ENCODE measurements at regions not wholly inside any gene's neighbourhood (a gene's known extent, or its start where the extent isn't known, plus 50 kb on each side); places are given as distances from the start of the nearest gene placed in this dataset. TPM values are rescaled to one million over a fixed set of nuclear protein-coding genes. Genes with fewer than 3 reads are reported as not detected.
"Not testable (repeated sequence)": the region's sequence is repeated elsewhere in the genome, so short reads cannot be mapped to it uniquely, and the experiment has no call there.

GRCh38 chr1:223903221-223903620, 57.5 kb upstream of the TP53BP2 start:
- not testable (repeated sequence) for H3K9me3 ChIP-seq (ENCODE audit: control insufficient read depth in 4 of 4, insufficient read depth in 3 of 4, low read length in 3 of 4); H3K4me3 ChIP-seq; ATAC-seq (ENCODE audit: insufficient read depth, low FRiP score); DNase-seq; H3K27me3 ChIP-seq (ENCODE audit: control insufficient read depth in 3 of 3, insufficient read depth in 3 of 3, low read length in 2 of 3); H3K9ac ChIP-seq (ENCODE audit: insufficient read depth in 1 of 2, low read length in 2 of 2); H3K36me3 ChIP-seq (ENCODE audit: control insufficient read depth in 4 of 4, insufficient read depth in 4 of 4, low read length in 4 of 4); H3K27ac ChIP-seq (ENCODE audit: low read depth in 1 of 2, low read length in 1 of 2); H3K4me1 ChIP-seq (ENCODE audit: control insufficient read depth in 5 of 5, insufficient read depth in 5 of 5, low read length in 5 of 5)
- WGBS, 2 donors: no CpG with 5 or more reads among the region's 1 CpG

DNA sequence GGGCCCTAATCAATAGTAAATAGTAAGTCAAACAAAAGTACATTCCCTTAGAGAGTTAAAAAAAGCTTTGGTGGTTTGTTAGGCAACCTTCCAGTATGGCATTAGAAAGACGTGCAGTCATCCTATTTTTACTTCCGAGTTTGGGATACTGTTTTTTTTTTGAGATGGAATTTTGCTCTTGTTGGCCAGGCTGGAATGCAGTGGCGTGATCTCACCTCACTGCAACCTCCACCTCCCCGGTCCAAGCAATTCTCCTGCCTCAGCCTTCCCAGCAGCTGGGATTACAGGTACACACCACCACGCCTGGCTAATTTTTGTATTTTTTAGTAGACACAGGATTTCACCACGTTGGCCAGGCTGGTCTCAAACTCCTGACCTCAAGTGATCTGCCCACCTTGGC, 54.0 kb upstream of the TP53BP2 start:
- H3K4me1 ChIP-seq (ENCODE audit: control insufficient read depth in 5 of 5, insufficient read depth in 5 of 5, low read length in 5 of 5); H3K27ac ChIP-seq (ENCODE audit: low read depth in 1 of 2, low read length in 1 of 2); H3K4me3 ChIP-seq; H3K27me3 ChIP-seq (ENCODE audit: control insufficient read depth in 3 of 3, insufficient read depth in 3 of 3, low read length in 2 of 3); H3K36me3 ChIP-seq (ENCODE audit: control insufficient read depth in 4 of 4, insufficient read depth in 4 of 4, low read length in 4 of 4); DNase-seq; H3K9ac ChIP-seq (ENCODE audit: insufficient read depth in 1 of 2, low read length in 2 of 2); H3K9me3 ChIP-seq (ENCODE audit: control insufficient read depth in 4 of 4, insufficient read depth in 3 of 4, low read length in 3 of 4); ATAC-seq (ENCODE audit: insufficient read depth, low FRiP score): not testable (repeated sequence)
- WGBS, 2 donors: 64 to 75% methylated on average over 6 of the region's 6 CpGs

DNA sequence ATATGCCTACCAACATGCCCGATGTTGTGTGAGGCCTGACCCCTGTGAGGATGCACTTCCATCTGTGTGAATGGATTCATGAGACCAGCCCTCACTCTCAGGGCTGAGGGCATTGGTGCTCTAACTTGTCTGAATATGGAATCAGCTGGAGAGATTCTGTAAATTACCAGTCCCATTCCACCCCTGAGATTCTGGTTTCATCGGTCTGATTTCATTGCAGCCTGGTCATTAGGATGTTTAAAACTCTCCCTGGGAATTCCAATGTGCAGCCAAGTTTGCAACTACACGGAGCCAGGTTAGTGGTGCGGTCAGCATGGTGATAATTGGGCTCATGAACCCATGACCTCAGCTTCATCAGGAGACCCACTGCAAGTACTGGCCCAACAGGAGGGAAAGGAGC, 51.4 kb upstream of the TP53BP2 start:
- H3K4me1 ChIP-seq (ENCODE audit: control insufficient read depth in 5 of 5, insufficient read depth in 5 of 5, low read length in 5 of 5); ATAC-seq (ENCODE audit: insufficient read depth, low FRiP score); DNase-seq; H3K27me3 ChIP-seq (ENCODE audit: control insufficient read depth in 3 of 3, insufficient read depth in 3 of 3, low read length in 2 of 3); H3K27ac ChIP-seq (ENCODE audit: low read depth in 1 of 2, low read length in 1 of 2); H3K9ac ChIP-seq (ENCODE audit: insufficient read depth in 1 of 2, low read length in 2 of 2); H3K9me3 ChIP-seq (ENCODE audit: control insufficient read depth in 4 of 4, insufficient read depth in 3 of 4, low read length in 3 of 4); H3K36me3 ChIP-seq (ENCODE audit: control insufficient read depth in 4 of 4, insufficient read depth in 4 of 4, low read length in 4 of 4); H3K4me3 ChIP-seq: not testable (repeated sequence)
- WGBS, 2 donors: 77 to 83% methylated on average over 2 to 4 of the region's 4 CpGs

DNA sequence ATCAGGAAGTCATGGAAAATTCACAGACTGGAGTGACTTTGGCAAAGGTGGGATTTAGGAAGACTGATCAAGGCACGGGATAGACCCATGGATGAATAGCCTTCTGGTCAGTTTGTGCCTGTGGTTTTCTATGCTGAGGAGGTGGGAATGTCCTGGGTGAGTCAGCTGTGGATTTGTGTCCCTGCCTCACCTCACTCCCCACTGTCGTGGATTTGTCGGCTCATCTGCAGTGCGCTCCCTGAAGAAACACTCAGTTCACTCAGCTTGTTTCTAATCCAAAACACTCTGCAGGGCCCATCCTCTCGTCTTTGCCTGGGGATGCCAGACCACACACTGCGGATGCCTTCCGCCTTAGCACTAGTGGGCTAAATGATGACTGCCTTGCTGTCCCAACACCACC, 50.2 kb upstream of the TP53BP2 start:
- H3K9ac ChIP-seq (ENCODE audit: insufficient read depth in 1 of 2, low read length in 2 of 2); DNase-seq; H3K27me3 ChIP-seq (ENCODE audit: control insufficient read depth in 3 of 3, insufficient read depth in 3 of 3, low read length in 2 of 3); H3K27ac ChIP-seq (ENCODE audit: low read depth in 1 of 2, low read length in 1 of 2); H3K36me3 ChIP-seq (ENCODE audit: control insufficient read depth in 4 of 4, insufficient read depth in 4 of 4, low read length in 4 of 4); ATAC-seq (ENCODE audit: insufficient read depth, low FRiP score); H3K4me3 ChIP-seq; H3K4me1 ChIP-seq (ENCODE audit: control insufficient read depth in 5 of 5, insufficient read depth in 5 of 5, low read length in 5 of 5); H3K9me3 ChIP-seq (ENCODE audit: control insufficient read depth in 4 of 4, insufficient read depth in 3 of 4, low read length in 3 of 4): not testable (repeated sequence)
- 83 to 98% methylated on average over 6 to 7 of the region's 7 CpGs for WGBS, 2 donors

Small RNA genes in the stretch of these regions (small RNA-seq; reads per million reads assigned to genes)
- not detected for gene RNU6-1319P (ENCODE audit: low replicate concordance)

Measured in lung (tissue), 10 donors.